NCI-H82 treated with DMSO at 0.1 percent for 48 hours (cell line): ENCODE measurements at regions not wholly inside any gene's neighbourhood (a gene's known extent, or its start where the extent isn't known, plus 50 kb on each side); places are given as distances from the start of the nearest gene placed in this dataset.

Source experiments
- DNase-seq: peaks from one replicate; lab custom pipeline; 2025; ENCODE audit not compliant: unreplicated experiment; lab: John Stamatoyannopoulos, UW

GRCh38 chr5:20114526-20114925 is 126.5 kb upstream of the CDH18 start:
- no peak for DNase-seq

GRCh38 chr5:20113931-20114330 is 125.9 kb upstream of the CDH18 start:
- DNase-seq, result no peak

DNA sequence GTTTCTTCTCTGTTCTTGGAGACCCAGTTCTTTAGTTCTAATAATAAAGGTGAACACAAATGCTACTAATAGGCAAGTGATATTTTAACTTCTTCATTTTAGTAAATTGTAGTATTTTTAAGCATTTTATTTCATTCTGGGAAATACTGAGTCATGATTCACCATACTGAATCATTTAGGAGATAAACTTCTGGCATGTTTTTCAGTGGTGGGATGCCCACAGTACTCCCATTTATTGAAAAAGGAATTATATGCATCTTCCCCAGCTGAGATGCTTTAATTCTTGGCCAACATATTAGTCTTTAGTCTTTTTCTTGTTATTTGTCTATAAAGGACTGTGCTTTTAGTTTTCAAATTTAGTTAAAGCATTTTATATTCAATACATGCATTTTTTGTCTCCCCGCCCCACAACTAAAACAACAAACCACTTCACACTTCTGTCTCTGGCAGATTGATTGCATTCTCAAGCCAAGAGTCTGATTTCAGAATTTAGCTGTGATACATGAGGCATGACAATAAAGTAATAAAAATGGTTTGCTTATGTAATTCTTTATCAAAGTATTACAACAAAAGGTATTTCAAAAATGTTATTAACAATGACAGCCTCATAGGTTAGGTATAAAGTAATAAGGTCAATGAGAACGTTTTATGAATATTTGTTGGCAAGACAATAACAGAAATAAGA is 125.2 kb upstream of the CDH18 start:
- DNase-seq, result no peak

GRCh38 chr5:20109326-20109725 is 121.3 kb upstream of the CDH18 start:
- no peak for DNase-seq

DNA sequence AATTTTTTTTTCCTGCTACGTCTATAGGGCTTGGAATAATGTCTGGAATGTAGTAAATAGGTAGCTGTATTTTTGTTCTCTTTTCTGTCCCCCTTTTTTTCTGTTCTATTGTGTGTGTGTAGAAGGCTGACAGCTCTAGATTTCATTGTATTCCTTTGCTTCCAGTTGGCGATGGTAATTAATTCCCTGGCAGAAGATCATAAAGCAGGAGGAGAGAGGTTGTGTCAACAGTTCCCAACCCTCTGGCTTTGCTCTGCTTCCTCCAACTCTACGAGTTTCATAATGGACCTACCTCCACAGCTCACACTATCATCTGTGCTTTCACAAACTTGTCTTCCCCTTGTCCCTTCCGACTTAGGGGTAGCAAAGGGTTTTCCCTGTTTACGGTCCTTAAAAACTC is 117.9 kb upstream of the CDH18 start:
- no peak for DNase-seq

- DNase-seq, result no peak
Measured at GRCh38 chr5:20102293-20102692, 114.3 kb upstream of the CDH18 start.

DNA sequence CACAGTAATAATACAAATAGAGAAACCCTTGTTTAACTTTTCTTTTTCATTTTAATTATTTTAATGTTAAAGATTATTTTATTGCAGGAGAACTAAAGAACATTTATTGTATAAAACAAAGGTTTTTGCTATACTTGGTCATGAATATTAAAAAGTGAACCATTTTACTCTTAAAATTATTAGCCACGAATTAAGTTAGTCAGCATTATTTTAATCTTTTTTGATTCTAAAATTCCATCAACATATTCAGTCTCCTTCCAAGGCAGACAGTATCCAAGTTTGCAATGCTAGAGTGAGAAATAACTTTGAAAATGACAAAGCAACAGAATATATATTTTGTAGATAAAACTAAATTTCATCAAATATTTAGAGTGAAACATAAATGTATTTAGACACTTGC is 110.7 kb upstream of the CDH18 start:
- DNase-seq, result no peak

GRCh38 chr5:20088361-20088760 is 100.4 kb upstream of the CDH18 start:
- DNase-seq, result no peak

DNA sequence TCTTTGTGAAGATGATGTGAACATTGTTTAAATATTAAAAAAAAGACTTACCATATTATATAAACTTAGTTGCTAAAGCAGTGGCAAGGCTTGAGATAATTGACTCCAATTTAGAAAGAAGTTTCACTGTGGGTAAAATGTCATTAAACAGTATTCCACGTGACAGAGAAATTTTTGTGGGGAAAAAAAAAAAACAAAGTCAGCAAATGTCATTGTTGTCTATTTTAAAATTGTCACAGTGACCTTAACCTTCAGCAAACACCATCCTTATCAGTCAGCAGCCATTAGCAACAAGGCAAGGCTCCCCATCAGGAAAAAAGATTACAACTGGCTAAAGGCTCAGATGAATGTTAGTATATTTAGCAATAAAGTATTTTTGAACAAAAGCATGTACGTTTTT is 99.3 kb upstream of the CDH18 start:
- DNase-seq, result no peak

- no peak for DNase-seq
Measured at GRCh38 chr5:20077186-20077585, 89.2 kb upstream of the CDH18 start.

DNA sequence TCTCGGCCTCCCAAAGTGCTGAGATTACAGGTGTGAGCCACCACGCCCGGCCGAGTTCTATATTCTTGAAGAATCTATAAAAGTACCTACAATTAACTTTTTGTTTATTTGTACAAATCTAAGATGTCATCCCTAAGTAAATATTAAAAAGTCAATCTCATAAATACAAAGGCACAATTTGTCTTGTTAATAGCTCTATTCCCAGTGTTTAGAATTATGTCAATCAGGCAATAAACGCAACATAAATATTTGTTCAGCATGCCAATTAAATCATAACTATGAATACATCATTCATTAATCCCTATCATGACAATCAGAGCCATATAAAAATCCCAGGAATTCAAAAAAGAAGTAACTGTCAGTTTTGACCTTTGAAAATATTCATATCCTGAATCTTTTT is 68.9 kb upstream of the CDH18 start:
- no peak for DNase-seq

GRCh38 chr5:20055301-20055700 is 67.3 kb upstream of the CDH18 start:
- DNase-seq, result no peak

GRCh38 chr5:20050262-20050661 is 62.3 kb upstream of the CDH18 start:
- no peak for DNase-seq

DNA sequence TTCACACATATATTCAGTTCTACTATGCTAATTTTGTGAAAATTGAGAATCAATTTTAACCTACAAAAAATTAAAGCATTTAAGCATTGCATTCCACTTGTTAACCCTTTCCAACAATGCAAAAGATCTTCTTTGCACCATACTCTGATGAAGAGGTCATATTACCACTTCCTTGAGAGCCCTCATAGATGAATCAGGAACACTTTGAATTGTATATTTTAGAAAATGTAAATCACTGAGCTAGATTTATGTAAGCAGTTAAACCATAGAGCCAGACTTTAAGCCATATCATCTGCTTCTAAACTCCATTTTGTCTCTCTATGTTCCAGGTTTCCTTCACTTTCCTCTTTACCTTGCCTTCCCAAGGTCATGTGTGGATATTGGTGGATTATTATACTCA is 56.5 kb upstream of the CDH18 start:
- no peak for DNase-seq

- no peak for DNase-seq
Measured at GRCh38 chr5:20041326-20042274, 53.6 kb upstream of the CDH18 start.

DNA sequence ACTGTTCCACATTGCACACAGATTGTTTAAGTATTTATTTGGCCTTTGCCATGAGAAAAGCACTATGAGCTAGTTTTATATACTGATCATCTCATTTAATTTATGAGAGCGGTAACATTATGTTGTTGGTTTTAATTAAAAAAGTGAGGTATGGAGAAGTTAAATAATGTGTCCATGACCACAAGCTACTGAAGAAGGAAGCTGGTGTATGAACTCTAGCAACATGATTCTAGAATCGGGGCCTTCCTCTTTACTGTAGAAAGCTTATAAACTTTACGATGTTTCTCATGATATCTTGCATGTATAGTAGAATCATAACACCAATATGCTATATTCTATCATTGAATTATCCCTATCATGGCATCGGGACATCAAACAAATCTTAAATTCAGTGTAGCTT is 52.9 kb upstream of the CDH18 start:
- DNase-seq, result no peak
